NCI-H1048 (cell line): ENCODE measurements at regions not wholly inside any gene's neighbourhood (a gene's known extent, or its start where the extent isn't known, plus 50 kb on each side); places are given as distances from the start of the nearest gene placed in this dataset.

ENCODE experiments used
- DNase-seq: peaks from one replicate; lab custom pipeline; 2025; lab: John Stamatoyannopoulos, UW

DNA sequence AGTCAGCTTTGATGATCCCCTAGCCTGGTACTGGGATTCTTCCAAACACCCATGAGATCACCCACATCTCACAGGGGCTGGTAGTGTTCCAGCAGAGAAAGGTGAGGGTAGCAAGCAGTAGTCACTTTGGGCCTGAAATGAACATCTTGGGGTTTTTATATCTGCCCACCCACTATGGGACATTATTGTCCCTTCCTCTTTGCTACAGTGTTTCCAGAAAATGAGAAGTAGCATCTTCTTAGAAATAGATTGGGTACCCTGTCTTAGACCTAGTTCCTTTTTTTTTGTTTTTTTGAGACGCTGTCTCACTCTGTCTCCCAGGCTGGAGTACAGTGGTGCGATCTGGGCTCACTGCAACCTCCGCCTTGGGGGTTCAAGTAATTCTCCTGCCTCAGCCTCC is 249.2 kb upstream of the ANKRD55 start:
- no peak for DNase-seq

DNA sequence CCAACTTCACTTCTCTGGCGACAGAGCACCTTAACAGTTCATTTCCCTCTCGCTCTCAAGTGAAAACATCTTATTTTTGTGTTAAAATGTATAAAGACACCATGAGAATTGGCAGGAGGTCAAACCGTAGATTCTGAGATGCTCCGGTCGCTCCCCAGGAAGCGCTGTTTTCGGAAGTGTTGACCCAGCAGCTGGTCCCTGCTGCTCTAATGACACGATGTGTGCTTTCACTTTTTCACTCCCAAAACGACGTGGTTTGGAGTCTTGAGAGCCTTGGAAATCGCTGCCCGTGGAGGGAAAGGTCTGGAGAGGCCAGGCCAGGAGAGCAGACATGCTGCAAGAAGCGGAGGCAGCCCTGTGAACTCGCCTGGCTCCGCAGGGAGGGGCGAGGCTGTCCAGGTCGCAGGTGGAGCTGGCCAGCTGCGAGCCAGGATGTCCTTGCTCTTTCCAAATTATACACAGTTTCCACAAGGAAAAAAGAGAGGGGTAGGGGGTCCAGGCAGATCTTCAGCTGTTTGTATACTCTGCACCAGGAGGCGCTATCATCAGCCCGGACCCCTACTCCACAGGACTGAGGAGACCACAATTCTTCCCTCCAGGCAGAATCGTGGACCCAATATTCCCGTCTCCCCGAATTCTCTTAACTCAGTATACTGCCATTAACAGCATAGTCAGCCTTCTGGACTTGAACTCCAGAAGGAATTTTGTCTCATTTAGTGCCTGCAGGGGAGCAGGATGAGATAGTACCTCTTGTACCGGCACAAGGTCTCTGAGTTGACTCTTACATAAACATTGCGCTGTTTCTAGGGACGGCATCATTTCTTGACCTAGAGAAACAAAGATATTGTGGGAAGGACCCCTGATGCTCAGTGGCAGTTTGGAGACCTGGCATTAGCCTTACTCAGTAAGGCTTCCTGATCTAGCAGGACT is 248.6 kb upstream of the ANKRD55 start:
- no peak for DNase-seq

DNA sequence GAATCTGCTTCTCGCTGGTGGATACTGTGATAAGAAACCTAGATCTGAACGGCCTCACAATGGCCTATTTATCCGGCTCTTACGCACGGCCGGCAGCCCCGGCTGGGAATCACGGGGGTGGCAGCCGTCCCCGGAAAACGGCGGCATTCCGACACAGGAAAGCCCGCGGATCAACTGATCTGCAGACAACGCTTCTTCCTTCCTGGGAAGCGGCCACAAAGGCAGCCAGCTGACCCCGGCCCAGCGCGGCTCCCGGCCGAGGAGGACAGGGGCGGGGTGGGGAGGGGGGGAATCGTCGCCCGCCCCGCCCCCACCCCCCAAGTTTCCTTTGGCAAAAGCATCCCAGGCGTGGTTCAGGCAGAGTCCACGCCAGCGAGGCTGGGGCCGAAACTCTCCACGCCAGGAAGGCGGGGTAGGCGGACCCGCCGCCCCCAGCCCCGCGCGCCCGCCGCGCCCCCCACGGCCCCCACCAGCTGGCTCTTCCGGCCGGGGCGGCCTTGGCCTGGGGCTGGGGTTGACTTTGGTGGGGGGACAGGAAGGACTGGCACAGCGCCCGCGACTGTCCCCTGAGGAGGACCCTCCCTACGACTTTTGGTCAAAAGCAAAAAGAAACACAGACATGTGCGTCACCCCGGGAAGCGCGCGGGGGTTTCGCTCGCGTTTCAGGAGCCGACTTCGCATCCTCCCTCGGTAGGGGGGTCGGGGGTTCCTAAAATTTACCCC is 247.7 kb upstream of the ANKRD55 start:
- DNase-seq = no peak

DNA sequence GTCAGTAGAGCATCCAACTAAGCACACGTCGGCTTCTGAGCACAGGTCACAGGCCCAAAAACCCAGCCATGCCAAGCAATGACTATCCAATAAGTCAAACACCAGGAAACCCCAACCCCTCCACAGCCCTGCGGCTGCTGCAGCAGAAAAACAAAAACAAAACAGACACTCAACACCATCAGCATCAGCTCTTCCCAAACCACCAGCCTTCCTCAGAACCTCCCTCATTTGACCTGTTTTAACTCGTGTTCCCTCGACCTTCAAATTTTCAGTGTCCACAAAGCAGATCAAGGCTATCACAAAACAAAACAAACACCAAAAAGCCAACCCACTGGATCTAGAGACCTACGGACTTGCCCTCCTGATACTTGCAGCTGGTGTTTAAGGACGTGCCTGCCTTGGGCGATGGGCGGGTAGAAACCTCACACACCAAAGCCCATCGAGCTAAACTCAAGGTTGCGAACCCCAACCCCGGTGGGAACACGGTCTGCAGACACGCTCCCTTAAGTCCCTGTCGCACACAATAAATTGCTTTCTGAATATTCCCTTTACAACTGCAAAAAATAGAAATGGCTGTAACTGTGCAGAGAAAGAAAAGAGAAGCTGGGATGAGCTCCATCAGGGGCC is 247.1 kb upstream of the ANKRD55 start:
- no peak for DNase-seq

DNA sequence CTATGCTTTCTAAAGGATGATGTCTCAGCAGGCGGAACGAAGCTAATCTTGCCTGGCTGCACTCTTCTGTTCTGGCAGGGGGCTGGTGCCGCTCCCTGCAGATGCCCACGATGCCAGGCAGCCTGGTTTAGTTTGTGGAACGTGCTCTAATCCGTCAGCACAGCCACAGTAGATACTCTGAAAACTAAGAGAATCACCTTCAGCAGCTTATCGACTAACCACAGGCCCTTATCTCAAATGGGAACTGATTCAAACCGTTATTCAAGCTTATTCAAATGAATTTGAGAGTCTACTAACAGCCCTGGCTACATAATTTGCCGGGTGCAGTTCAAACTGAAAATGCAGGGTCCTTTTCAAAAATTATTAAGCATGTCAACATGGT is 246.6 kb upstream of the ANKRD55 start:
- DNase-seq = no peak

DNA sequence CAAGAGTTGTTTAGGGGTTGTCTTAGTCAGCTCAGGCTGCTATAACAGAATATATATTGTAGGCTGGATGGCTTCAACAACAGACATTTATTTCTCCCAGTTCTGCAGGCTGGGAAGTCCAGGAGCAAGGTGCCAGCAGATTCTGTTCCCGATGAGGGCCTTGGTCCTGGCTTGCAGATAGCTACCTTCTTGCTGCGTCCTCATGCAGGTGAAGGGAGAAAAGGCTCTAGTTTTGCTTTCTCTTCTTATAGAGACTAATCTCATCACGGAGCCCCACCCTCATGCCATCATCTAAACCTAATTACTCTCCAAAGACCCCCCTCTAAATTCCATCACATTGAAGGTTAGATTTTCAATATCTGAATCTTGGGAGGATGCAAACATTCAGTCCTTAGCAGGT is 246.0 kb upstream of the ANKRD55 start:
- no peak for DNase-seq

DNA sequence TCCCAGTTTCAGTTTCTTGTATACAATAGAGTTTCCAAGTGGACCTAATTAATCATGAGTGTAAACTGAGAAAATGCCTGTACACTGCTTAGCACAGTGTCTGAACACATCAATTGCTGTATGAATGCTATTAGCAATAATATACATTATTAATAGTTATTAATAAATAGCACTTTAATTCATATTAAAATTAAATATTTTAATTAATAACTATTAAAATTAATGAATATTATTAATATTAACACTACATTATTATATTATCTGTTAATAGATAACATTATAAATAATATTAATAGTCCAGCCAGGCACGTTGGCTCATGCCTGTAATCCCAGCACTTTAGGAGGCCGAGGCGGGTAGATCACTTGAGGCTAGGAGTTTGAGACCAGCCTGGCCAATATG is 244.9 kb upstream of the ANKRD55 start:
- no peak for DNase-seq

DNA sequence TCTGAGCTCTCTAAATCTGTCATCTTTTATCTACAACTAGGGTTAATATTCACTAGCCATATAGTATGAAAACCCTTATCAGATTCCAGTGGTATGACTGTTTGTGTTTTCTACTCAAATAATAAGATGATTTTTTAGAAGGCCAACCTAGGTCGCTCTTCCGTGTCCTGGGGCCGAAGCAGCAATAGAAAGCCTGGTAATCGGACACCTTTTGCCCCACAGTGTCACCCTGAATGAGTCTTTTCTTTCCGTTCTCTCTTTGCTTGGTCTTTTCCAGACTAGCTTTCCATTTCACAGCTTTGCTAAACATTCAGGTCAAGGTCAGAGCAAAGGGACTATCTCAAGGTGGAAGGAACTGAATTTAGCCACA is 243.3 kb upstream of the ANKRD55 start:
- no peak for DNase-seq

DNA sequence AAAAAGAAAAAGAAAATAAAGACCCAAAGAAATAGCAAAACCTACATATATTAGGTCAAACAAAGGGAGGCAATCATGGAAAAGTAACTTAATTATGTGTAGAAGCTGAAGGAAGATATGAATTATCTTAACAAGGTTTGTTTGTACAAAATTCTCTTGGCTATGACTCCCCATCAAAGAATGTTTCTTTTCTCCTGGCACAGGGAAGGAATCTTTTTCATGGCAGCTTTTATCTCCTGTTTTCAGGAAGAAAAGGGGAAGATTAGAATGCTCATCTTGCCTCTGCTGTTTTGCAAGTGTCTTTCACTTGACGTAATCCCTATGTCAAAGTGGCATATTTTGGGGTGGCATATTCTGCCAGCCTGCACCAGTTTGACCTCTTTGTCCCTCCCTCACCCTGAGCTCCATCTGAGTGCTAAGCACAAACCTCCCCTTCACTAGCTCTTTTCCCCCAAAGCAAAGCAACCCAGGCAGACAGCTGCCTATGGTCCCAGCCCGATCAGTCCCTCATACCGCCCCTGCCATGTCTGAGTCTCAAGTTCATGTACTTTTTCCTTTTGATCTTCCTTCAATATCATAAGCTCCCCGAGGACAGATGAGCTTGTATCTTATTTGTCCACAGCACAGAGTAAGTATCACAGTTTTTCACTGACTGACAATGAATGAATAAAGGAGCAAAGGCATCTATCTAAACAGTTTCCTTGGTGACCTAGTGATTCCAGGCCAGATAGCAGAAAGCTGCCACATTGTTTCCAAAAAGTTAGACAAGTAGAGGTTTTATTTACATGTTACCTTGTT is 242.8 kb upstream of the ANKRD55 start:
- no peak for DNase-seq

DNA sequence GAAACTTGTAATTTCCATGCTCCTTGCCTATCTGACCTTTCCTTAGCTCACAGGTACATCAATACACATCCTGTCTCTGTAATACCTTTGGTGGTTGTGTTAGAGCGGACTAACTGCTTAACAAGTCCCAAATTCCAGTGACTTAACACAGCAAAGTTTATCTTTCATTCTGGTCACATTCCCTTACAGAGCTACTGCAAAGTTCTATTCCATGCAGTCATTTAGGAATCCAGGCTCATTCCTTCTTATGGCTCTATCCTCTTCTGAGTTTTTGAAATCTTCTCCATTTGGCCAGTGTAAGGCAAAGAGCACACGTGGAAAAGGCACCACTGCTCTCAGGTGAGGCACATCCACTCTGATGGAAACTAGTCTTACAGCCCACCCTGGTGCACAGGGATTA is 238.6 kb upstream of the ANKRD55 start:
- no peak for DNase-seq

DNA sequence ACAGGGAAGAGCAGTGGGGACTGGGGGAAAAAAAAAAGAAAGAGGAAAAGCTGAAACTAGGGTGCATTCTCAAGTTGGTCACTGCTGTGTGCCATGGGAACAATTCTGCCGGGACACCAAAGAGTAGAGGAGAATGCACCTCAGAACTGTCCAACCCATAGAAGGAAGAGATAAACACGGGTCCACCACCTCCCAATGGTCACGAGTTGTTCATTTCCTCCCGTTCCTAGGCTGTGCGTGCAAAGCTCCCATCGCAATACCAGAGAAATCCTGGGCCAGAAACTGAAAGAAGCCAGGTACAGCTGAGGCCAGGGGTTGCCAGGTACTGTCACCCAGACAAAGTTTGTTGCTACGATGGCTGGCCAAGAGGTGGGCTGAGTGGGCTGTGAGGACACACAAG is 236.9 kb upstream of the ANKRD55 start:
- no peak for DNase-seq

DNA sequence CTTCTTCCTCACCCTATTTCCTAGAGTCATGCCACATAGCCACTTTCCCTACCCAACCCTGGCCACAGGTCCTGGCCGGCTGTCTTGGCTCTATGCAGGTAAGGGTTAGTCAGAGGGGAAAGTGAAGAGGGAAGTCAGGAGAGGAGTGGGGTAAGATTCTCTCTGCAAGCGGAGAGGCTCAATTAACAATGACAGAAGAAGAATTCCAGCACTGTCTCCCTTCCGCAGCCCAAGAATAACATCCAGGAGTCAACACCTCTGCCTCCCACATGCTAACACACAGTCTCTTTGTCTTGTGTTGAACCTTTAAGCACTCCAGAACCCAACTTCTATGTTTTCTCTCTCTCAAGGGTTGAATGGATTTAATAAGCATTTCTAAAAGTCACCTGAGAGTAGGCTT is 235.1 kb upstream of the ANKRD55 start:
- no peak for DNase-seq

DNA sequence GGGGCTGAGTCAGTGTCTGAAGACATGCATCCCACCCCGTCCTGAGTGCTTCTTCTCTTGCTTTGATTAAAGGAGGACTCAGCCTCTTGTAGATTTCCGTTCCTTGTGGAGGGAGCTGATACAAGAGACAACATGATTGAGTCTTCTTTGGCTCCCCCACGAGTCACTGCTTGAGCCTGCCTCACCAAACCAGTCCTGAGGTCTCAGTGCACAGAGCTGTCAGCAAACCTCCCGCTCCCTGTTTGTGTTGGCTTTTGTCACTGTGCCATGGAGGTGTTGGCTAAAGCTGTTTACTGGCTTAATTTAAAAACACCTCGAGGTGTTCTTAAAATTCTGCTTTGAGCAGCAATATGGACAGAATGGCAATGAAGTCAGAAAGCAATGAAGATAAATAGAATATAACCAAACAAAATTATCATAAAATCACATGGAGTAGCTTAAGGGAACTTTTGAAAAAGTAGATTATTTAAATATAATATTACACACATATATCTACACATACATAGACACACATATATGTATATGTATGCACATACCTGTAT is 234.1 kb upstream of the ANKRD55 start:
- no peak for DNase-seq

DNA sequence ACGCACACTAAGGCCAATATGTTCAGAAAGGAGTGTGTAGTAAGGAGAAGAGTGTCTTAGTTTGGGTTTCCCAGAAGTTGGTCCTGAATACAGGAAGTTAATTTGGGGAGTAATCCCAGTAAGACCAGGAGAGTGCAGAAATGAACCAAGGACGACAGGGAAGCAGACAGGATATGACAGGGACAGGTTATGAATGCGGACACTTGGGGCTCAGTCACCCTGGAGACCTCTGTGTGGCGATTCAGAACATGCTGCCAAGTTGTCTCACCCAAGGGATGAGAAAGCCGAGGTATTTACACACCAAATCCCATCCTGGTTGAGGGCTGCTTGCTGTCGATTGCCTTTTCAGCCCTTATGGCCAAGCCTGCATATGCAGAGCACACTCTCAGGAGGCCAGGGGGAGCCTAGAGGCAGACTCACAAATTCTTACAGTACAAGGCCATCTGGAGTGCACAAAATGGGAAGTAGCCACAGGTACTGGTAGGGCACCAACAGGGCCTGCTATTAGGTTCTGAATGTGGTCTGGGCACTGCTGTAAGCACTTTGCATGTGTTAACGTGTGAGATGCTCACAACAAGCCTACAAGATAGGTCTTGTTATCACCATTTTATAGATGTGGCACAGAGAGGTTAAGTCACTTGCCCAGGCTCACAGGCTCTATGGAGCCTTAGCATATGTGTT is 233.1 kb upstream of the ANKRD55 start:
- DNase-seq = no peak

DNA sequence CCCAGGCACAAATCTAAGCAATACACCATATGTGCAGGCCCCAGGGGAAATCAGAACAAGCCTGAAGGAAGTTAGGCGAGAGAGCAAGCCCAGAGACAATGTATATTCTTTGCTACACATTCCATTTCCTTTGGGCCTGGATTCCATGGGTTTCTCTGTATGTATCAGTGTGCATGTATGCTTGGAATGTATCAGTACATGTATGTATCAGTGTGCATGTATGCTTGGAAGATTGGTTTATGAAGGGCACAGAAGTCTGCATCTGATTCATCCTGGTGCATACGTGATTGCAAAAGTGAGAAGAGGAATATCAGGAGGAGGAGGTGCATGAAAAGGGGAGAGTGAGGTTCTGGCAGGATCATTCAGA is 232.6 kb upstream of the ANKRD55 start:
- no peak for DNase-seq

DNA sequence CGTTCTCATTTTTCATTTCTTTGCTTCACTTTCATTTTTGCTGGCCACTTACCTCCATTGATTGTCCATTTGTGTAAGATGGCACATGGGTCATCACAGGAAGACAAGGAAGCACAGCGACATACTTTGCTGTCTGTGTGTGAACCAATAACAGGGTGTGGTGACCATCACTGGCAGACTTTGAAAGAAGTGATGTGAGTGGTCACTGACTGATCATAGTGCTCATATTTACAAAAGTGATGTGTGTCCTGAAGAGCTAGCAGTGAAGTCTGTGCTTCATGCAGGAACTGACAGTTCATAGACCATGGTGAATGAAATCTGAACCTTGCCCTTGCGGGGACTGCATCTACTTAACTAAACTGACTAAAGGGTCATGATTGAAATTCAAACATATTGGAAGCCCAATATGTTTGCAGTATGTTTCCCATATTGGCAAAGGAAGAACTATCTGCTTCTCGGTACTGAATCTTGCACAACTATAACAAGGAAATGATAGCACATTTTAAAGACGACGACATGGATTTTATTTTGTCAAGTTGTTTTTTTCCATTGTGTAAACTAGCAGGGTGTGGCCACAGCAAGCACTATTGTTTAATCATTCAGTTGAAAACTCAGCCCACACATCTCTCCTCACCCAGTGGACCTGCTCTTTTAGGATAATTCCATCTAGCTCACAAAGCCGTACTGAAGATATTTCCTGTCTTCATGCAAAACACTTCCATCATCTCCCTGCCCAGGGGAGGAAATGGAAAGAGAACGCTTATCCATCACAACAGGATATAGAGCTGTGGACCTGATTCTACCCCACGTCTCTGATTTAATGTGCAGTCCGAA is 232.0 kb upstream of the ANKRD55 start:
- DNase-seq = no peak

DNA sequence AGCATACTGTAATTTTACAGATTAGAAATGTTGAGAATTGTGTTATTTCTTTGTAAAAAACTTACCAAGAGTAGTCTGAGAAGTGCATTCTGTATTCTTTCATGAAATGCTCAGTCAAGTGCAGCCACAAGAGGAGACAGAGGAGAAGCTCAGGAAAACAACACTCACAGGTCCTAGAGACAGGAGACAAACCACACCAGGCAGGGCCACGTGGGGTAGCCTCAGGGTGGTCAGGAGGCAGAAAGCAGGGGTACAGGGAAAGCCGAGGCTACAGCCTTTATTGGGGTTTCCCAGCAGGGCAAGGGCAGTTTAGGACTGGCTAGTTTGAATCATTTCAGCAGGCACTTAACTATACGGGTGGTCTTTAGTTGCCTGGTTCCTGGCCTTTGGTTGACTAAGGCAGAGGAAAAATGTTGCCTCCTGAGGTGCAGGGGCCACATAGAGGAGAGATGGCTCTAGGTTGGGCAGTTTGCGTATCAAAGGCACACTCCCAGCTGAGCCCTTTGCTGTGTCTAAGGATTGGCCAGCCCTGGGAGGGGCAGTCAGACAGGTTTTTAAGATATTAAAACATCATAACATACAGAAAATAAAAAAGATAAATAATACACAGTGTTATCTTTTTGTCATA is 230.9 kb upstream of the ANKRD55 start:
- DNase-seq = no peak

DNA sequence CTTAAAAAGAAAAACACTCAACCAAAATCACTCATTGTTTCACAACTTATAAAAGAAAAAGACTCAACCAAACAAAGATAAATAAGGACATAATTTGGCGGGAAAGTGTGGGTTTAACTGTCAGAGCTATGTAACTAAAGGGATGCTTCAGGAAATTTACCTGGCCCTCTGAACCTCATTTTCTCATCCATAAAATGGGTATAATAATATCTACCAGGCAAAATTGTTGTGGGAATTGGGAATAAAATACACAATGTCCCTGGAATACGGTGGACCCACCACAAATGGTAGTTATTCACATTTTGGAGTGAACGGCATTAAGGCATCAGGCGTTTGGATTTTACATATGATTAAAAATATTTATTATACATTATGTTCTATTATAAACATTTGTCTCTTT is 228.5 kb upstream of the ANKRD55 start:
- no peak for DNase-seq

DNA sequence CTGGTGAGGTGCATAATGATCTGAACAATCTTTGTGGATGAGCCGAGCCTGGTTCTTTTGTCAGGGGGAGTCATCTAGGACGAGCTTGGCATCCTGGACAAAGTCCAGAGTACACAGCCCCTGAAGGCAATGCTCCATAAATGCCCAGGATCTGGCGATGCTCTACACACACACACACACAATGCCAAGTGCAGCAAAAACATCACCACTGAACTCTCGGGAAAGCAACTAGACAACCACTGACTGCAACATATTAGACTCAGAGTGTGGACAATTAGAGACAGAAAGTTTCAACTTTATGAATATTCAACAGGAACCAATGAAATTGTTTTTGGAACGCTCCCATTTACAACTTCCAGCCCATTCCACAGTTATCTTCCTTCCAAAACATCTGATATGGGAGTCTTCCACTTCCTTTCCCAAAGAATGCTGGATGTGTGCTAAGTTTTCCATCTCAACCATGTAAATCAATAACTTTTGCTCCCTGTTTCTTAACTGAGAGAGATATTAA is 227.6 kb upstream of the ANKRD55 start:
- DNase-seq = no peak

DNA sequence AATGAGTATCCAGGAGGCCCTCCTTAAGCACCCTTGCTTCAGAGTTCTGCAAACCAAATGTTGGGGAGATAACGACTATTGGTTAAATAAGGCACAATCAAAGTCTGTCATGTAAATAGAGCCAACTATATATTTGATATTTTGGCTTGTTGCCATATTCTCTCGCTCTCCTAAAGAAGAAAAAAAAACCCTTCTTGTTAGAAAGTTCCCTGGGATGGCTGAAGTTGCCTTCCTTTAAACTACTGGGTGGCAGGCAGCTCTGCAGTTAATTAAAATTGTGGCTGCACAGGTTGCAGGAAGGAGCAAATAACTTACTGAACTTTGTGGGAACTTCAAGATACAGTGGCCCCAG is 227.0 kb upstream of the ANKRD55 start:
- DNase-seq = no peak
